A549 (cell line): ENCODE measurements at regions not wholly inside any gene's neighbourhood (a gene's known extent, or its start where the extent isn't known, plus 50 kb on each side); places are given as distances from the start of the nearest gene placed in this dataset.

Experiments
- EHMT2 ChIP-seq: fragments of 200-600 bp; sonication (generic); IDR thresholded peaks from 2 replicates; pipeline ENCODE4 v1.6.1; 2016; ENCODE audit warnings: antibody characterized with exemption, low read depth, mild to moderate bottlenecking, moderate library complexity
- EP300 ChIP-seq, 2 experiments: fragments of >200 bp; sonication (Bioruptor Twin); formaldehyde crosslinking; IDR thresholded peaks; 2 replicates in 1 of 2; 3 replicates in 1 of 2; pipeline ENCODE4 v1.6.1; 2016 to 2017
- FOSL2 ChIP-seq, 2 experiments: fragments of 450-650 bp in 1 of 2; fragments of >200 bp in 1 of 2; sonication (Bioruptor Twin) in 1 of 2; formaldehyde crosslinking; IDR thresholded peaks; 2 replicates each; pipeline versions ENCODE4 v1.5.0 to v1.6.1; 2016 to 2020; ENCODE audit warnings: mild to moderate bottlenecking in 1 of 2, moderate library complexity in 1 of 2
- JUNB ChIP-seq: fragments of >200 bp; sonication (Bioruptor Twin); formaldehyde crosslinking; IDR thresholded peaks from 2 replicates; pipeline ENCODE4 v1.6.1; 2016
- POLR2A ChIP-seq: IDR thresholded peaks from 2 replicates; pipeline ENCODE4 v1.6.1; 2012; ENCODE audit warnings: mild to moderate bottlenecking, low read length
- RFX5 ChIP-seq: fragments of 450-650 bp; IDR thresholded peaks from 2 replicates; pipeline ENCODE4 v1.7.1; 2014; ENCODE audit warnings: antibody characterized with exemption, mild to moderate bottlenecking, moderate library complexity
- TFCP2L1 ChIP-seq: fragments of 250-450 bp; sonication (Bioruptor Pico); IDR thresholded peaks from 2 replicates; pipeline ENCODE4 v1.5.0; 2021; ENCODE audit warnings: mild to moderate bottlenecking
- USF2 ChIP-seq: fragments of 450-650 bp; IDR thresholded peaks from 2 replicates; pipeline ENCODE4 v1.6.1; 2014; ENCODE audit warnings: antibody characterized with exemption
- ZFP36 ChIP-seq: fragments of 450-650 bp; IDR thresholded peaks from 2 replicates; pipeline ENCODE4 v1.6.1; 2014; ENCODE audit warnings: borderline replicate concordance; ENCODE audit not compliant: partially characterized antibody
- TF ChIP-seq, protein P1 (sequence below): fragments of 200-600 bp; sonication (generic); IDR thresholded peaks from 2 replicates; pipeline ENCODE4 v1.6.1; 2016; ENCODE audit warnings: antibody characterized with exemption, mild to moderate bottlenecking, moderate library complexity
- TF ChIP-seq, protein P2 (sequence below): fragments of >200 bp; sonication (Bioruptor Twin); formaldehyde crosslinking; IDR thresholded peaks from 3 replicates; pipeline ENCODE4 v1.5.1; 2016

DNA sequence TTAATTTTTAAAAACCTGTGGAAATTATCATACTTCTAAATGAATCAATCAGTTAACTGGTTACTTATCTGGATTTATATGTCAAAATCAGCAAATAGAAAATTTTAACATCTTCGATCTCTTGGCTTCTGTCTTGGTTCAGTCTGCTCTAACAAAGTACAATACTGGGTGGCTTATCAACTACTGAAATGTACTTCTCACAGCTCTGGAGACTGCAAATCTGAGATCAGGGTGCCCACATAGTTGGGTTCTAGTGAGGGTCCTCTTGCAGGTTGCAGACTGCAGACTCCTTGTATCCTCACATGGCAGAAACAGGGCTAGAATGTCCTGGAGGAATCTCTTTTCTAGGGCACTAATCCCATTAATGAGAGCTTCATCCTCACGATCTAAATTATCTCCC is 1851.6 kb upstream of the TENM3 start:
- TF ChIP-seq, protein P1, sequence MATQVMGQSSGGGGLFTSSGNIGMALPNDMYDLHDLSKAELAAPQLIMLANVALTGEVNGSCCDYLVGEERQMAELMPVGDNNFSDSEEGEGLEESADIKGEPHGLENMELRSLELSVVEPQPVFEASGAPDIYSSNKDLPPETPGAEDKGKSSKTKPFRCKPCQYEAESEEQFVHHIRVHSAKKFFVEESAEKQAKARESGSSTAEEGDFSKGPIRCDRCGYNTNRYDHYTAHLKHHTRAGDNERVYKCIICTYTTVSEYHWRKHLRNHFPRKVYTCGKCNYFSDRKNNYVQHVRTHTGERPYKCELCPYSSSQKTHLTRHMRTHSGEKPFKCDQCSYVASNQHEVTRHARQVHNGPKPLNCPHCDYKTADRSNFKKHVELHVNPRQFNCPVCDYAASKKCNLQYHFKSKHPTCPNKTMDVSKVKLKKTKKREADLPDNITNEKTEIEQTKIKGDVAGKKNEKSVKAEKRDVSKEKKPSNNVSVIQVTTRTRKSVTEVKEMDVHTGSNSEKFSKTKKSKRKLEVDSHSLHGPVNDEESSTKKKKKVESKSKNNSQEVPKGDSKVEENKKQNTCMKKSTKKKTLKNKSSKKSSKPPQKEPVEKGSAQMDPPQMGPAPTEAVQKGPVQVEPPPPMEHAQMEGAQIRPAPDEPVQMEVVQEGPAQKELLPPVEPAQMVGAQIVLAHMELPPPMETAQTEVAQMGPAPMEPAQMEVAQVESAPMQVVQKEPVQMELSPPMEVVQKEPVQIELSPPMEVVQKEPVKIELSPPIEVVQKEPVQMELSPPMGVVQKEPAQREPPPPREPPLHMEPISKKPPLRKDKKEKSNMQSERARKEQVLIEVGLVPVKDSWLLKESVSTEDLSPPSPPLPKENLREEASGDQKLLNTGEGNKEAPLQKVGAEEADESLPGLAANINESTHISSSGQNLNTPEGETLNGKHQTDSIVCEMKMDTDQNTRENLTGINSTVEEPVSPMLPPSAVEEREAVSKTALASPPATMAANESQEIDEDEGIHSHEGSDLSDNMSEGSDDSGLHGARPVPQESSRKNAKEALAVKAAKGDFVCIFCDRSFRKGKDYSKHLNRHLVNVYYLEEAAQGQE = no peak
- TF ChIP-seq, protein P2, sequence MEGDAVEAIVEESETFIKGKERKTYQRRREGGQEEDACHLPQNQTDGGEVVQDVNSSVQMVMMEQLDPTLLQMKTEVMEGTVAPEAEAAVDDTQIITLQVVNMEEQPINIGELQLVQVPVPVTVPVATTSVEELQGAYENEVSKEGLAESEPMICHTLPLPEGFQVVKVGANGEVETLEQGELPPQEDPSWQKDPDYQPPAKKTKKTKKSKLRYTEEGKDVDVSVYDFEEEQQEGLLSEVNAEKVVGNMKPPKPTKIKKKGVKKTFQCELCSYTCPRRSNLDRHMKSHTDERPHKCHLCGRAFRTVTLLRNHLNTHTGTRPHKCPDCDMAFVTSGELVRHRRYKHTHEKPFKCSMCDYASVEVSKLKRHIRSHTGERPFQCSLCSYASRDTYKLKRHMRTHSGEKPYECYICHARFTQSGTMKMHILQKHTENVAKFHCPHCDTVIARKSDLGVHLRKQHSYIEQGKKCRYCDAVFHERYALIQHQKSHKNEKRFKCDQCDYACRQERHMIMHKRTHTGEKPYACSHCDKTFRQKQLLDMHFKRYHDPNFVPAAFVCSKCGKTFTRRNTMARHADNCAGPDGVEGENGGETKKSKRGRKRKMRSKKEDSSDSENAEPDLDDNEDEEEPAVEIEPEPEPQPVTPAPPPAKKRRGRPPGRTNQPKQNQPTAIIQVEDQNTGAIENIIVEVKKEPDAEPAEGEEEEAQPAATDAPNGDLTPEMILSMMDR = no peak
- TF ChIP-seq EP300 (IDR thresholded peaks at IDR 0.05) (no peak), POLR2A (no peak), USF2 (no peak), EHMT2 (no peak), JUNB (no peak), ZFP36 (no peak), TFCP2L1 (no peak), RFX5 (no peak), FOSL2 (IDR thresholded peaks at IDR 0.05) (no peak), FOSL2 (CRISPR knock-in tag; IDR thresholded peaks at IDR 0.05) (no peak)
